Astrocyte of the spinal cord (primary cell): ENCODE measurements at regions not wholly inside any gene's neighbourhood (a gene's known extent, or its start where the extent isn't known, plus 50 kb on each side); places are given as distances from the start of the nearest gene placed in this dataset.
"Not testable (repeated sequence)": the region's sequence is repeated elsewhere in the genome, so short reads cannot be mapped to it uniquely, and the experiment has no call there.

Experiments
- DNase-seq: peaks from one replicate; pipeline ENCODE4 v3.0.0; 2011; ENCODE audit warnings: low read depth, low spot score
- H3K4me3 ChIP-seq: 2 replicates; pipeline ENCODE4 v1.5.1; 2011; ENCODE audit warnings: low read depth, mild to moderate bottlenecking, low read length, moderate library complexity
- CTCF ChIP-seq: IDR thresholded peaks from 2 replicates; pipeline ENCODE4 v1.5.1; 2012; ENCODE audit warnings: low read depth, mild to moderate bottlenecking, low read length, inconsistent platforms
- in situ Hi-C: cut with HindIII; loops from 2 replicates; pipeline ENCODE4 v1.10.0; 2017; ENCODE audit warnings: low sequenced_read_pairs

GRCh38 chr4:27807207-27807606 is 946.6 kb downstream of the STIM2 start:
- TF ChIP-seq CTCF = no peak
- in situ Hi-C loops = no loop called here
- DNase-seq = peak; percentile 67
- no peak overlapping the region for H3K4me3 ChIP-seq

- TF ChIP-seq CTCF = no peak
- in situ Hi-C loops = no loop called here
- no peak overlapping the region for H3K4me3 ChIP-seq
- no peak for DNase-seq
Observed at GRCh38 chr4:27811948-27812347, 951.3 kb downstream of the STIM2 start.

GRCh38 chr4:27813226-27813625 is 952.6 kb downstream of the STIM2 start:
- DNase-seq, H3K4me3 ChIP-seq, in situ Hi-C loops: not testable (repeated sequence)

- peak; percentile 16 for DNase-seq
- H3K4me3 ChIP-seq, in situ Hi-C loops: not testable (repeated sequence)
Observed at GRCh38 chr4:27813699-27814425, 953.2 kb downstream of the STIM2 start.

GRCh38 chr4:27819246-27819645 is 958.6 kb downstream of the STIM2 start:
- in situ Hi-C loops = no loop called here
- DNase-seq = peak; percentile 28
- TF ChIP-seq CTCF = no peak
- H3K4me3 ChIP-seq = no peak overlapping the region

GRCh38 chr4:27828843-27829242 is 968.2 kb downstream of the STIM2 start:
- in situ Hi-C loops = no loop called here
- no peak for DNase-seq
- no peak for TF ChIP-seq CTCF
- H3K4me3 ChIP-seq = no peak overlapping the region

- in situ Hi-C loops = no loop called here
- DNase-seq = no peak
- TF ChIP-seq CTCF = no peak
- H3K4me3 ChIP-seq = no peak overlapping the region
Observed at GRCh38 chr4:27830251-27830650, 969.6 kb downstream of the STIM2 start.

GRCh38 chr4:27835851-27836250 is 975.2 kb downstream of the STIM2 start:
- TF ChIP-seq CTCF = no peak
- no peak for DNase-seq
- H3K4me3 ChIP-seq = no peak overlapping the region
- in situ Hi-C loops = no loop called here
